ENCODE measurements at regions not wholly inside any gene's neighbourhood (a gene's known extent, or its start where the extent isn't known, plus 50 kb on each side); places are given as distances from the start of the nearest gene placed in this dataset.

- TF ChIP-seq POLR2AphosphoS5 (IDR thresholded peaks at IDR 0.05) (no peak), CTCF (IDR thresholded peaks at IDR 0.05) (no peak), EP300 (IDR thresholded peaks at IDR 0.05) (no peak)
Observed at GRCh38 chr12:76685246-76685678, 78.7 kb upstream of the ZDHHC17 start.
